ENCODE measurements at regions not wholly inside any gene's neighbourhood (a gene's known extent, or its start where the extent isn't known, plus 50 kb on each side); places are given as distances from the start of the nearest gene placed in this dataset.

DNA sequence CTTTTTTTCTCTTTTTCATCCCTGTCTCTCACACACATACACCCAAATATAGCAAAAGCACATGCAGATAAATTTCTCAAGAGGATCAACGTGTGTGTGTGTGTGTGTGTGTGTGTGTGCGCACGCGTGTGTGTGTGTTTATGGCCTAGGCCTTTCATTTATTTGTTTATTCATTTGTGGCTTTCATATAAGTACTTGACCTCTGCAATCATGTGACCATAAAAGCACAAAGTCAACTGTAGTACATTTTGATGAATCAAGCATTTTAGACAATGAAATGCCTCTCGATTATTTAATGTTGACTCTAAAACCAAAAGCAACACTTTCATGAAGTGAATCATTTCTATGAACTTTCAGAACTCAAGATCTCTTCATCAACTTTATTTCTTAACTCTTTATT lies 194.1 kb upstream of the ADGRL2 start:
- TF ChIP-seq EZH2 (IDR thresholded peaks at IDR 0.05) (no peak), POLR2AphosphoS5 (IDR thresholded peaks at IDR 0.05; ENCODE audit: borderline replicate concordance, low read depth, low read length) (no peak), FOXP2 (optimal IDR thresholded peaks at IDR 0.05; ENCODE audit: control extremely low read depth, extremely low read length, insufficient read depth) (no peak)

Measured in SK-N-MC (cell line).